Dedifferentiated amniotic fluid mesenchymal stem cell (primary cell): ENCODE measurements at regions not wholly inside any gene's neighbourhood (a gene's known extent, or its start where the extent isn't known, plus 50 kb on each side); places are given as distances from the start of the nearest gene placed in this dataset.
"Not testable (repeated sequence)": the region's sequence is repeated elsewhere in the genome, so short reads cannot be mapped to it uniquely, and the experiment has no call there.

Experiments used
- DNase-seq: peaks from one replicate; pipeline ENCODE4 v3.0.0-alpha.2; 2016; ENCODE audit errors: extremely low spot score

DNA sequence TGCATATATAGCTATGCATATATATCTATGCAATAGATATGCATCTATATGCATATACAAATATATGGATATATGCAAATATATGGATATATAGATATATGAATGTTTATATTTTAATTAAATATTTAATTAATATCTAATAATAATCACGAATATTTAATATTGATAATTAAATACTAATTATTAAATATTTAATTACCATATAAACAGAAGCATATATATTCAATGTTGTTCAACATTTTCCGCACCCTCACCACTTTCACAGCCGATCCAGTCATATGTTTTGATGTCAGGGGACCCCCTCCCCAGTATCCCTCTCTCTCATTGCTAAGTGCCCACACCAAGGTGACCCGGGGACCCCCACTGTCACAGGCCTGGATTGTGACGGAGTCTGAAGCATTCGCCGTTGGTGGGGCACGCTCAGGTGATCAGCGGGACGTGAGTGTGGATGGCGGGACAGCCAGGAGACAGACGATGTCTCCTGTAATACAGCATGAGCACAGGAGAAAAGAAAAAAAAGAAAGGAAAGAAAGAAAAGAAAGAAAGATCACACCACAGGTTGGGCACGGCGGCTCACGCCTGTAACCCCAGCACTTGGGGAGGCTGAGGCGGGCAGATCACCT, 199.7 kb downstream of the CRLF2 start:
- no peak for DNase-seq

DNA sequence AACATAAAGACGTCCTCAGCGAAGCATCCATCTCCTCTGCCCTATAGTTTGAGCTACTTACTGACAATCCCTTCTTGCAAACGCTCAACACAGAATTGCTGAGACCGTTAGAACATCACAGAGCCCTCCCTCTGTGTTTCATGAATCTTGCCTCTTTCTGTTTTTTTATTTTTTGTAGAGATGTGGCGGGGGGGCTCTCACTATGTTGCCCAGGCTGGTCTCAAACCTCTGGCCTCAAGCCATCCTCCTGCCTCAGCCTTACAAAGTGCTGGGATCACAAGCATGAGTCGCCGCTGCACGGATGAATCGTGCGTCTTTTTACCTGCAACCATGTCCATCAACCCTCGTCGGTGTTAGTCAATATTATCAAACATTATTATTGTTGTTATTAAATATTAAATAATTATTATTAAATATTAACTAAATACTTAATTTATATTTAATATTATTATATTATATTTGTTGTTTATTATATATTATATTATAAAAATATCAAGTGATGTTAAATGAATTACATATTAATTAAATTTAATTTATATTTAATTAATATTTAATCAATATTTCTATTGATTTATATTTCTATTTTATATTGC, 200.7 kb downstream of the CRLF2 start:
- no peak for DNase-seq

DNA sequence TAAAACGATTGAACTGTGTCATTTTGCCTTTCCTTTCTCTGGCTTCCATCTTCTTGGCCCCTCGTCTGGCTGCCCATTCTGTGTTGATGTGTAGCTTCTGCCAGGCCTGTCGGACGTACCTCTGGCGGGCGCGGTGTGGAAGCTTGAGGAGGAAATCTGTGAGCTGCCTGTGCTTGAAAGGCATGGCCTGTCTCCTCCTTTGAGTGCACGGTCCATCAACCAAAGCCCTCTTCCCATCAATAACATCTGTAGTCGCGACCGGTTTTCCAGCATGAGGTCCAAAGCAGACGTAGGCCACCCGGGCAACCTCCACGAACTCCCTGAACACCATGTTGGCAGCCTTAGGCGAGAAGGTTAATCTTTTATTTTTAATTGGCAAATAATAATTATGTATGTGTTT, 202.7 kb downstream of the CRLF2 start:
- no peak for DNase-seq

GRCh38 chrX:1006156-1006730, 206.2 kb downstream of the CRLF2 start:
- no peak for DNase-seq

- no peak for DNase-seq
Observed at GRCh38 chrX:1002611-1003010, 209.8 kb downstream of the CRLF2 start.

- DNase-seq = no peak
Observed at GRCh38 chrX:997631-998137, 214.8 kb downstream of the CRLF2 start.

- no peak for DNase-seq
Observed at GRCh38 chrX:994780-995179, 217.7 kb downstream of the CRLF2 start.

- peak; percentile 88 for DNase-seq
Observed at GRCh38 chrX:989959-990510, 222.4 kb downstream of the CRLF2 start.

DNA sequence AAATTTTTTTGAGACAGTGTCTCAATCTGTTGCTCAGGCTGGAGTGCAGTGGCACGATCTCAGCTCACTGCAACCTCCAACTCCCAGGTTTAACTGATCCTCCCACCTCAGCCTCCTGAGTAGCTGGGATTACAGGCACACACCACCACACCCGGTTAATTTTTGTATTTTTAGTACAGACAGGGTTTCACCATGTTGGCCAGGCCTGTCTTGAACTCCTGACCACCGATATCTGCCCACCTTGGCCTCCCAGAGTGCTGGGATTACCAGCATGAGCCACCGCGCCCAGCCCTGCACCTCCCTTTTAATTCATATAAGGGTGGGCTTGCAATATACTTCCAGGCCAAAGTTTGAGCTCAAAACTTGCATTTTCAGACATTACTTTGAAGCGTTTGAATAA, 223.9 kb downstream of the CRLF2 start:
- not testable (repeated sequence) for DNase-seq

DNA sequence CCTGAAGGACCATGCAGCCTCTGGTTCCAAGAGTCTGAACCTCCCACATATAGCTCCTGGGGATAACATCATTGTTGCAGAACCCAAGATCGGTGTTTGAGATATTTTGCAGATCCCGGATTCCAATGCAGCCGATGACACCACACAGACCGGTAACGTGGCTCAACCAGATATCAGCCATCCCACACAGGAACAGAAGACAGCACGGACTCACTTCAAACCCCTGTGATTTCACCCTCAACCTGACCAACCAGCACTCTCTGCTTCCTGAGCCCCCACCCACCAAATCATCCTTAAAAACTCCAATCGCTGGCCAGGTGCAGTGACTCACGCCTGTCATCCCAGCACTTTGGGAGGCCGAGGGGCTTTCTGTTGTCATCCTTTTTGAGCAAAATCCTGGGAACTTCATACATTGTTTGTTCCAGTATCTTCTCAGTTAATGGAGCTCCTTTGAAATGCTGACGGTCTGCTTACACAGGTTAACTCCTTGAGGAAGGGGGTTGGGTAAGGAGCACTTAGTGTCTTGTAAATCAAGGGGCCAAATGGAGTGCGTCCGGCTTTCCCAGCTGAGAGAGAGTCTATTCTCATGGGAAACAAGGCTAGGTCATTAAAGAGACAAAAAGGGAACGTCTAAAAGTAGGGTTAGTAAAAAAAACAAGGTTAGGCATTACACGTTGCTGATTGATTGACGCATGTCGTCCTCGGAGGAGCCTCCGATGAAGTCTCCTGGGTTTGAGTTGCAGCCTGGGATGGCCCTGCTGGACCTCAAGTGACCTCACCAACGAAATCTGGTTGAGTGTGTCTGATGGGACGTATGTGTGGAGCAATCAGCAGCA, 230.4 kb downstream of the CRLF2 start:
- DNase-seq = no peak

DNA sequence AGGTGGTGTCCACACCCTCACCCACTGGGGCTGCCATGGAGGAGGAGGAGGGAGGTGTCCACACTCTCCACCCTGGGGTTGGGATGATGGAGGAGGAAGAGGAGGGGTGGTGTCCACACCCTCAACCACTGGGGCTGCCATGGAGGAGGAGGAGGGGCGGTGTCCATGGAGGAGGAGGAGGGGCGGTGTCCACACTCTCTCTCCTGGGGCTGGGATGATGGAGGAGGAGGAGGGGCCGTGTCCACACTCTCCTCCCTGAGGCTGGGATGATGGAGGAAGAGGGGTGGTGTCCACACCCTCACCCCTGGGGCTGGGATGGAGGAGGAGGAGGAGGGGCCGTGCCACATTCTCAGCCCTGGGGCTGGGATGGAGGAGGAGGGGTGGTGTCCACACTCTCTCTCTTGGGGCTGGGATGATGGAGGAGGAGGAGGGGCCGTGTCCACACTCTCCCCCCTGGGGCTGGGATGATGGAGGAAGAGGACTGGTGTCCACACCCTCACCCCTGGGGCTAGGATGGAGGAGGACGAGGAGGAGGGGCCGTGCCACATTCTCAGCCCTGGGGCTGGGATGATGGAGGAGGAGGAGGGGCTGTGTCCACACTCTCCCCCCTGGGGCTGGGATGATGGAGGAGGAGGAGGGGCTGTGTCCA, 231.7 kb downstream of the CRLF2 start:
- DNase-seq = no peak

- DNase-seq = not testable (repeated sequence)
Observed at GRCh38 chrX:979127-979526, 233.3 kb downstream of the CRLF2 start.

DNA sequence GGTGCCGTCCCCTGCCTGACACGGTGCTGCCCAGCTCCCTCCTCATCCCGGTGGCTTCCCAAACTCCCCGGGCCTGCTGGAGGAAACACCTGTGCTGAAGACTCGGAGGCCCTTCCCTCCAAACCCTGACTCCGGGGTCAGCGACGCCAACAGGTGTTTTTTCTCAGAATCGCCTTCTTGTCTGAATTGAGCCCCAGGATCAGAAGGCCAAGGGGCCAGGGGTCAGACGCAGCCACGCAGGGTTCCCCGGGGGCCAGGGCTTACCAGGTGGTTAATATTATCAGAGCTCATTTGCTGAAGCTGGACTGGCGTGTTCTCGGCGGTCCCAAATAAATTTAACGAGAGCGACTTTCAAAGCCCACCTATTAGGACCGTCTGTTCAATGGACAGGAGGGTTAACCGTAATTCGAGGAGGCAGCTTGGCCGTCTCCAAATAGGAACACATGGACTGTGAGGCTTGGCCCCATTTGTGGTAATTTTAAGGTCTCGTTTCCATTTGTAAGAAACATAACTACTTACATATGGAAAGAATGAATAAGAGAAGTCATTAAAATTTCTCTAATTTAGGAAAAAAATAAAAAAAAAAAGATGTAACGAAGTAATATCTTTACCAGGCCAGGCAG, 239.3 kb downstream of the CRLF2 start:
- no peak for DNase-seq

DNA sequence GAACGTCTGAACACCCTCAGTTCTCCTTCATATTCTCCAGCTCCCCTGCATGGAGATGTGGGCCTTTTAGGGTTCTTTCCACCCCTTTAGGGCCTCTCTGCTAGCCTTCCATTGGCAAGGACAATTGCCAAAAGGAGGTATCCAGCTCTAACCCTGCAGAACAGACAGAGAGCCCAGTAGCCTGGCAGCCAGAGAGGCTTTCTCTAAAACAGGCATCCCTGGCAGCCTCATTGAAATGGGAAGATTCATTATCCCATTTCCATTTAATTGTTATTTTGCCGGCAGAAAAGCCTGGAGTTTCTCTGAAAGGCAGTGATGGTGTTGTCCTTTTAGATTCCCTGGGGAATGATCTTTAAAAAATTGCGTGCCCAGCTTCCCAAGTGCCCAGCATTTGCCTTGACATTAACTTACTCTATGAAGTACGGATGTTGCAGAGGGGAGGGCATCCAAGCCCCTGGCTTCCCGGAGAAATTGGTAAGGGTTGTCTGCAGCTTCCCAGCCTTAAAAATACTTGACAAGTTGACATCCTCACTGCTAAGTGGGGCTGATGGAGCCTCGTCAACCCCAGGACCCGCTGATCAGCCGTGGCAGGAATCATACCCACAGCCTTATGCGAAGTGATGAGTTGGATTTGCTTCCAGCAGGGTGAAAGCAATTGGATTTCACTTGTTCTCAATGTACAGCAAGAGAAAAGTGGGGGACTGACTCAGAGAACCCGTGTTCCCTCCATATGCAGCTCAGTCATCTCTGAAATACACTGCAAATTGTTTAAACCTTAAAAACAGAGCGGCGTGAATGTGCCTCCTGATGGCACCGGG, 244.1 kb downstream of the CRLF2 start:
- DNase-seq = no peak

DNA sequence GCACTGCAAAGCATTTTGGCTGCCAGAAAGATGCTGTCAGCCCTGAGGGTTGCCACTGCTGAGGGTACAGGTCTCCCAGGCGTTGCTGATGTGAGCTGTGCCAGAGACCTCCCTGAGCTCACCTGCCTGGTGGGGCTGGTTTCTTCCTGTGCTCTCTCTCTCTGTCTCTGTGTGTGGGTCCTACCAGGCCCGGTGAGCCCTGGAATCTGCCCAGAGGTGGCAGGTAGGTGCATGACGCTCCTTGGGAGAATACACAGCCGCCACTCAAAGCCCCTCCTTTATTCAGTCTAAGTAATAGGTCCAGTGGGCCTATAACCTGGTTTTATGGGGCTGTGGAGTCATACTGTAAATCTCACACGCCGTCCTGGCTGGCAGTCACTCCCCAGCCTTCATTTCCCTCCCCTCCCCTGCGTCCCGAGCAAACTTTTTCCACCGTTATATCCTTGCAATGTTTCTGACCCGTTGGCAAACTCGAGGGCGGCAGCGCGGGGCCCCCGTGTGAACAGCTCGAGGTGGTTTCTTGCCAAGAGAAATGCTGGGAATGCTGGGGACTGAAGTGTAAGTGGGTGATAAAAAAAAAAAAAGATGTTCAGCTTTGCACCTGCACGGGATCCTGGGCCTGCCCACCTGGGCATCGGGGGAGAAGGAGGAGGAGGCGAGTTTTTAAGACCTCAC, 245.9 kb downstream of the CRLF2 start:
- DNase-seq = no peak

GRCh38 chrX:964831-965416, 247.5 kb downstream of the CRLF2 start:
- DNase-seq = no peak

- DNase-seq = no peak
Observed at GRCh38 chrX:960821-961220, 251.6 kb downstream of the CRLF2 start.

GRCh38 chrX:959595-959994, 252.9 kb downstream of the CRLF2 start:
- DNase-seq = no peak

DNA sequence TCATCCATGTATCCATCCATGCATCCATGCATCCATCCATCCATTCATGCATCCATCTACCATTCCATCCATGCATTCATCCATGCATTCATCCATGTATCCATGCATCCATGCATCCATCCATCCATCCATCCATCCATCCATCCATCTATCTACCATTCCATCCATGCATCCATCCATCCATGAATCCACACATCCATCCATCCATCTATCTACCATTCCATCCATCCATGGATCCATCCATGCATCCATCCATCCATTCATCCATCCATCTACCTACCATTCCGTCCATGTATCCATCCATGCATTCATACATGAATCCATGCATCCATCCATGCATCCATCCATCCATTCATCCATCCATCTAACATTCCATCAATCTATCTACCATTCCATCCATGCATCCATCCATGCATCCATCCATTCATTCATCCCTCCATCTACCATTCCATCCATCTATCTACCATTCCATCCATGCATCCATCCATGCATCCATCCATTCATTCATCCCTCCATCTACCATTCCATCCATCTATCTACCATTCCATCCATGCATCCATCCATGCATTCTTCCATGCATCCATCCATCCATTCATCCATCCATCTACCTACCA, 257.2 kb downstream of the CRLF2 start:
- not testable (repeated sequence) for DNase-seq
